ENCODE measurements at regions not wholly inside any gene's neighbourhood (a gene's known extent, or its start where the extent isn't known, plus 50 kb on each side); places are given as distances from the start of the nearest gene placed in this dataset.

DNA sequence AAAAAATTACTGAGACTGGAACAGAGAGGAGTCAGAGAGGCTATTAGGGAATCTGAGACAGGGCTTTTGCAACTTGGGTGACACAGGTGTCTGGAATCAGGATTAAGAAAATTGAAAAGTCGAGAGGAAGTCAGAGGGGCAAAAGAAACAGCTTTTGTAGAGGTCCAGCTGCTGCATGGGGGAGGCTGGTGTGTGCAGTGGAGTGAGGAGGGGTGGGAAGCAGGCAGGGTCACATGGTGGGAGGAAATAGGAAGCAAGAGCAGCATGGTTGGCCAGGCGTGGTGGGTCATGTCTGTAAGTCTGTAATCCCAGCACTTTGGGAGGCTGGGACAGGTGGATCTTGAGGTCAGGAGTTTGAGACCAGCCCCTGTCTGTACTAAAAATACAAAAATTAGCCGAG, 69.7 kb upstream of the VRK1 start:
- Mint-ChIP-seq H3K36me3 (no peaks in the 10 kb centered on the region), H3K27ac (no peak overlapping the region), H3K9me3 (no peaks in the 10 kb centered on the region), H3K4me3 (no peak overlapping the region), H3K4me1 (ENCODE audit: unreplicated experiment) (no peaks in the 10 kb centered on the region), H3K27me3 (no peaks in the 10 kb centered on the region)
- DNase-seq (ENCODE audit: extremely low spot score, unreplicated experiment) = no peak
- TF ChIP-seq, protein P1, sequence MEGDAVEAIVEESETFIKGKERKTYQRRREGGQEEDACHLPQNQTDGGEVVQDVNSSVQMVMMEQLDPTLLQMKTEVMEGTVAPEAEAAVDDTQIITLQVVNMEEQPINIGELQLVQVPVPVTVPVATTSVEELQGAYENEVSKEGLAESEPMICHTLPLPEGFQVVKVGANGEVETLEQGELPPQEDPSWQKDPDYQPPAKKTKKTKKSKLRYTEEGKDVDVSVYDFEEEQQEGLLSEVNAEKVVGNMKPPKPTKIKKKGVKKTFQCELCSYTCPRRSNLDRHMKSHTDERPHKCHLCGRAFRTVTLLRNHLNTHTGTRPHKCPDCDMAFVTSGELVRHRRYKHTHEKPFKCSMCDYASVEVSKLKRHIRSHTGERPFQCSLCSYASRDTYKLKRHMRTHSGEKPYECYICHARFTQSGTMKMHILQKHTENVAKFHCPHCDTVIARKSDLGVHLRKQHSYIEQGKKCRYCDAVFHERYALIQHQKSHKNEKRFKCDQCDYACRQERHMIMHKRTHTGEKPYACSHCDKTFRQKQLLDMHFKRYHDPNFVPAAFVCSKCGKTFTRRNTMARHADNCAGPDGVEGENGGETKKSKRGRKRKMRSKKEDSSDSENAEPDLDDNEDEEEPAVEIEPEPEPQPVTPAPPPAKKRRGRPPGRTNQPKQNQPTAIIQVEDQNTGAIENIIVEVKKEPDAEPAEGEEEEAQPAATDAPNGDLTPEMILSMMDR (conservative IDR thresholded peaks at IDR 0.05) = no peak

- H3K4me1 Mint-ChIP-seq (ENCODE audit: unreplicated experiment) = no peaks in the 10 kb centered on the region
- H3K36me3 Mint-ChIP-seq = no peaks in the 10 kb centered on the region
- no peak overlapping the region for H3K4me3 Mint-ChIP-seq
- no peaks in the 10 kb centered on the region for H3K9me3 Mint-ChIP-seq
- TF ChIP-seq, protein P1 (conservative IDR thresholded peaks at IDR 0.05) = no peak
- no peaks in the 10 kb centered on the region for H3K27me3 Mint-ChIP-seq
- DNase-seq (ENCODE audit: extremely low spot score, unreplicated experiment) = no peak
- H3K27ac Mint-ChIP-seq = no peak overlapping the region
Observed at GRCh38 chr14:96727980-96728717, 69.0 kb upstream of the VRK1 start.

DNA sequence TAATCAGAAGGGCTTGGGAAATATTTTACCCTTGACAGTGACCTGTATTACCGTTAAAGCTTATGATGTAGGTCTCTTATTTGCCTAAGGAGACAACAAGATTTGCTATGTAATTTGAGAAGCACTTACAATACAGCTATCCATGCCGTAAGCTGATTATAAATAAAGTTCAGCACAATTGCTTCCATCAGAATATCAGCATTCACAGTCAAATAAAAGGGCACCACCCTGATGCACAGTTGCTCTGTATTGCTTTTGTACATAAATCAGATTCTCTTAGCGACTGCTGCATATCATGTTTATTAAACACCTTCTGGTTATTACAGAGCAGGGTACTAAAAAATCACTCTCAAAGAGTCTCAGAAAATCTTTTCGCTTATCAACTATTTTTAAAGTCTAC, 67.3 kb upstream of the VRK1 start:
- no peak overlapping the region for H3K4me3 Mint-ChIP-seq
- no peaks in the 10 kb centered on the region for H3K9me3 Mint-ChIP-seq
- TF ChIP-seq, protein P1 (conservative IDR thresholded peaks at IDR 0.05) = no peak
- H3K27ac Mint-ChIP-seq = no peak overlapping the region
- H3K36me3 Mint-ChIP-seq = no peaks in the 10 kb centered on the region
- no peaks in the 10 kb centered on the region for H3K4me1 Mint-ChIP-seq (ENCODE audit: unreplicated experiment)
- no peak for DNase-seq (ENCODE audit: extremely low spot score, unreplicated experiment)
- peaks cover 6% of the 10 kb centered on the region for H3K27me3 Mint-ChIP-seq

DNA sequence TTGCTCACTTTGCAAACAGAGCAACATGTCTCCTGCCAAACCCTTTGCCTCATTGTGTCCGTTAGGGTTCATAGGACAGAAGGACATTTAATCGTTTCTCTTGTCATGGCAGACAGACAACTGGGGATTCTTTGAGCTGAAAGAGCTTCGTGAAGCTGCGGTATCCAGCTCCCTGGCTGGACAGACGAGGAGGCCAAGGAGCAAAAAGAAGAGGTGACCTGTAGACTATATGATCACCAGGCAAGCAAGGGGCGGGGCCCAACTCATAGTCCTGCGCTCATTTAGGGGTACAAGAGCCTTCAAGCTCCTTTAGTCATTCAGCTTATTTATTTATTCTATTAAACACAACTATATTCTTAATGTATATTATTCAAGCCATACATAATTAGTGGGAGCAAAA, 66.8 kb upstream of the VRK1 start:
- H3K4me1 Mint-ChIP-seq (ENCODE audit: unreplicated experiment) = no peaks in the 10 kb centered on the region
- no peak for DNase-seq (ENCODE audit: extremely low spot score, unreplicated experiment)
- no peak overlapping the region for H3K4me3 Mint-ChIP-seq
- TF ChIP-seq, protein P1 (conservative IDR thresholded peaks at IDR 0.05) = no peak
- H3K9me3 Mint-ChIP-seq = no peaks in the 10 kb centered on the region
- H3K27me3 Mint-ChIP-seq = peaks cover 9% of the 10 kb centered on the region
- no peaks in the 10 kb centered on the region for H3K36me3 Mint-ChIP-seq
- no peak overlapping the region for H3K27ac Mint-ChIP-seq

GRCh38 chr14:96734076-96734622, 63.0 kb upstream of the VRK1 start:
- Mint-ChIP-seq H3K27ac (no peak overlapping the region), H3K36me3 (no peaks in the 10 kb centered on the region), H3K27me3 (peaks cover 29% of the 10 kb centered on the region), H3K9me3 (no peaks in the 10 kb centered on the region), H3K4me3 (no peak overlapping the region), H3K4me1 (ENCODE audit: unreplicated experiment) (peaks cover 10% of the 10 kb centered on the region)
- TF ChIP-seq, protein P1 (conservative IDR thresholded peaks at IDR 0.05) = no peak
- DNase-seq (ENCODE audit: extremely low spot score, unreplicated experiment) = no peak
